ENCODE measurements at regions not wholly inside any gene's neighbourhood (a gene's known extent, or its start where the extent isn't known, plus 50 kb on each side); places are given as distances from the start of the nearest gene placed in this dataset.

- Mint-ChIP-seq H3K4me3 (no peak overlapping the region), H3K4me1 (no peaks in the 10 kb centered on the region), H3K9me3 (peaks cover 13% of the 10 kb centered on the region), H3K27ac (no peak overlapping the region), H3K27me3 (ENCODE audit: low read depth, poor library complexity) (no peaks in the 10 kb centered on the region), H3K36me3 (ENCODE audit: low read depth) (no peaks in the 10 kb centered on the region)
- no peak for TF ChIP-seq CTCF (IDR thresholded peaks at IDR 0.05)
- no peak for DNase-seq
Measured at GRCh38 chr6:116982401-116982800, 105.4 kb downstream of the RFX6 start.

DNA sequence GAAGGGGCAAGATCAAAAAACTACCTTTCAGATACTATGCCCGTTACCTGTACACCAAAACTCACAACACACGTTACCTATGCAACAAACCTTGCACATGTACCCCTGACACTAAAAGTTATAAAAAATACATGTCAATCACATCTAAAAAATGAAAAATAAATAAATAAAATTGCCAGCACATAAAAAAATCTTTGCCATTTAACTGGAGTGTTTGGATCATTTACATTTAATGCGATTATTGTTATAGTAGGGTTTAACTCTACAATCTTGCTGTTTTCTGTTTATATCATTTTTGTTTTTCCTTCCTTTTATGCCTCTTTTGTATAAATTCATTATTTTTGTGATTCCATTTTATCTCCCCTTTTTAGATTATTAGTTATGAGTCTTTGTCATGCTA, 106.3 kb downstream of the RFX6 start:
- Mint-ChIP-seq H3K36me3 (ENCODE audit: low read depth) (no peaks in the 10 kb centered on the region), H3K27ac (no peak overlapping the region), H3K9me3 (peaks cover 13% of the 10 kb centered on the region), H3K4me1 (no peaks in the 10 kb centered on the region), H3K27me3 (ENCODE audit: low read depth, poor library complexity) (no peaks in the 10 kb centered on the region), H3K4me3 (no peak overlapping the region)
- no peak for DNase-seq
- no peak for TF ChIP-seq CTCF (IDR thresholded peaks at IDR 0.05)

GRCh38 chr6:116986819-116987218, 109.8 kb downstream of the RFX6 start:
- no peak overlapping the region for H3K4me3 Mint-ChIP-seq
- no peaks in the 10 kb centered on the region for H3K36me3 Mint-ChIP-seq (ENCODE audit: low read depth)
- H3K9me3 Mint-ChIP-seq = peaks cover 13% of the 10 kb centered on the region
- H3K27ac Mint-ChIP-seq = no peak overlapping the region
- DNase-seq = no peak
- no peaks in the 10 kb centered on the region for H3K4me1 Mint-ChIP-seq
- no peak for TF ChIP-seq CTCF (IDR thresholded peaks at IDR 0.05)
- H3K27me3 Mint-ChIP-seq (ENCODE audit: low read depth, poor library complexity) = peaks cover 4% of the 10 kb centered on the region

- no peak overlapping the region for H3K27ac Mint-ChIP-seq
- H3K9me3 Mint-ChIP-seq = no peaks in the 10 kb centered on the region
- H3K36me3 Mint-ChIP-seq (ENCODE audit: low read depth) = no peaks in the 10 kb centered on the region
- no peak for DNase-seq
- peaks cover 7% of the 10 kb centered on the region for H3K27me3 Mint-ChIP-seq (ENCODE audit: low read depth, poor library complexity)
- no peaks in the 10 kb centered on the region for H3K4me1 Mint-ChIP-seq
- H3K4me3 Mint-ChIP-seq = no peak overlapping the region
- TF ChIP-seq CTCF (IDR thresholded peaks at IDR 0.05) = no peak
Measured at GRCh38 chr6:116990679-116991078, 113.6 kb downstream of the RFX6 start.

- no peak overlapping the region for H3K4me3 Mint-ChIP-seq
- no peak overlapping the region for H3K27ac Mint-ChIP-seq
- no peaks in the 10 kb centered on the region for H3K4me1 Mint-ChIP-seq
- peaks cover 7% of the 10 kb centered on the region for H3K27me3 Mint-ChIP-seq (ENCODE audit: low read depth, poor library complexity)
- DNase-seq = no peak
- no peak for TF ChIP-seq CTCF (IDR thresholded peaks at IDR 0.05)
- no peaks in the 10 kb centered on the region for H3K9me3 Mint-ChIP-seq
- H3K36me3 Mint-ChIP-seq (ENCODE audit: low read depth) = no peaks in the 10 kb centered on the region
Measured at GRCh38 chr6:116992546-116992945, 115.5 kb downstream of the RFX6 start.

DNA sequence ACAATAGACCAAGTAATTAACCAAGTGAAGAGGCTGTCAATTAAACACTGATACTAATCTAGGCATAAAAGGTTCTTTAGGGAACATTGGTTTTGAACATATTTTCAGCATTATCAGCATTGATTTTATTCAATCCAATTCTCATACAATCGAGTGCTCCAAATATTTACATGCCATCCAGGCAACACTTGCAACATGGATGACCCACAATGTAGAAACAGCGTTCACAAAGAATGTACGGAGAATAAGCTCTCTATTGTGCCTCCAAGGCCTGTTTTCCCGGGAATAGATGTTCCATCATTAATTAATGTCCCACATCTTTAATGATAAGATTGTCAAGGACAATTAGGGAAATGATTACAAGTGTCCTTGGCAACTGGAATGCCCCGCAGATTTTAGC, 117.4 kb downstream of the RFX6 start:
- DNase-seq = no peak
- no peak for TF ChIP-seq CTCF (IDR thresholded peaks at IDR 0.05)
- peaks cover 7% of the 10 kb centered on the region for H3K27me3 Mint-ChIP-seq (ENCODE audit: low read depth, poor library complexity)
- no peak overlapping the region for H3K4me3 Mint-ChIP-seq
- H3K9me3 Mint-ChIP-seq = no peaks in the 10 kb centered on the region
- H3K27ac Mint-ChIP-seq = no peak overlapping the region
- H3K4me1 Mint-ChIP-seq = no peaks in the 10 kb centered on the region
- no peaks in the 10 kb centered on the region for H3K36me3 Mint-ChIP-seq (ENCODE audit: low read depth)
